Stimulated activated naive CD8-positive, alpha-beta T cell treated with anti-CD3 and anti-CD28 coated beads, Interleukin-15, Interleukin-2, amounts not matched to agents 100 ng/mL and 50 ng/mL, for 24 hours (primary cell): ENCODE measurements at regions not wholly inside any gene's neighbourhood (a gene's known extent, or its start where the extent isn't known, plus 50 kb on each side); places are given as distances from the start of the nearest gene placed in this dataset.
"Not testable (repeated sequence)": the region's sequence is repeated elsewhere in the genome, so short reads cannot be mapped to it uniquely, and the experiment has no call there.

Experiments
- H3K27ac Mint-ChIP-seq: one replicate; pipeline ENCODE4 v1.8.0; 2021; ENCODE audit warnings: mild to moderate bottlenecking, mixed read lengths
- H3K27me3 Mint-ChIP-seq: one replicate; pipeline ENCODE4 v1.8.0; 2021; ENCODE audit warnings: mixed read lengths
- H3K36me3 Mint-ChIP-seq: one replicate; pipeline ENCODE4 v1.8.0; 2021; ENCODE audit warnings: low read depth, mixed read lengths
- H3K4me1 Mint-ChIP-seq: one replicate; pipeline ENCODE4 v1.8.0; 2021; ENCODE audit warnings: low read depth, mixed read lengths
- H3K4me3 Mint-ChIP-seq: one replicate; pipeline ENCODE4 v1.8.0; 2021; ENCODE audit warnings: mild to moderate bottlenecking, mixed read lengths
- H3K9me3 Mint-ChIP-seq: one replicate; pipeline ENCODE4 v1.8.0; 2021; ENCODE audit warnings: mixed read lengths

DNA sequence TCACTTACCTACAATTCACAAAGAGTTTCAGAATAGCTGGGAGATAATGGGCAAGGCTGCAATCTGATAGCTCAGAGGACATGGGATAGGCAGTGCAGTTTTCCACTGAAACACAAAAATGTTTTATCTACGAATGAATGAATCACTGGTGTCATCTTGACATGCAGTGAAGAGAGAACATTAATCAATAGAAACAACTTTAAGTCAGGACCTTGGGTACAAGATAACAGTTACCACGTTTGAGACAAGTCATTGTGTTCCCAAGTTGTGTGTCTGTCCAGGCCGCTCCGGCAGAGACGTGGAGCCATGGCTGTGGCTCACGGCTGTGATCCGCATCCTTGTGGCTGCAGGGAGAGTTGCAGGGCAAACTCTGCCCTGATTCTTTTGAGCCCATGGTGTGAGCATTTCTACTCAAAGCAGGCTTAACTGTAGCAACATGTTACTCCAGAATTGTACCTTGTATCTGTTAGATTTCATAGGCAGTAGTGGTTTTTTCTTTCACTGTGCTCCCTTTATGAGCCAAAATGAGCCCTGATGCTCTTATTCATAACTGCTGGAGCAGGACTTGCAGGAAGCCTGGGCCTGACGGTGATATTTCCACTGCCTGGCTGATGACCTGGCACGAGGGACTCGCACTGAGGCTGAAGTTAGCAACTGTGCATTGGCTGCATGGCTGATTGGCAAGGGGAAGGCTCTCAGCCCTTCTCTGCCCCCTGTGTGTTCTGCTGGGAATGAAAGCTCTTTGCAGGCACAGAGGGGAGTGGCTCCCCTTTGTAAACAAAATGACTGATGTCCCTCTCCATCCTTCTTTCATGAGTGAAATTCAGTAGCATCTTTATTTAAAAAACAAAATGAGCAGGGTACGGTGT, 465.2 kb downstream of the AJAP1 start:
- Mint-ChIP-seq H3K9me3 (no peaks in the 10 kb centered on the region), H3K36me3 (no peaks in the 10 kb centered on the region), H3K27ac (no peak overlapping the region), H3K4me1 (no peaks in the 10 kb centered on the region), H3K4me3 (no peak overlapping the region), H3K27me3 (peaks cover 3% of the 10 kb centered on the region)

DNA sequence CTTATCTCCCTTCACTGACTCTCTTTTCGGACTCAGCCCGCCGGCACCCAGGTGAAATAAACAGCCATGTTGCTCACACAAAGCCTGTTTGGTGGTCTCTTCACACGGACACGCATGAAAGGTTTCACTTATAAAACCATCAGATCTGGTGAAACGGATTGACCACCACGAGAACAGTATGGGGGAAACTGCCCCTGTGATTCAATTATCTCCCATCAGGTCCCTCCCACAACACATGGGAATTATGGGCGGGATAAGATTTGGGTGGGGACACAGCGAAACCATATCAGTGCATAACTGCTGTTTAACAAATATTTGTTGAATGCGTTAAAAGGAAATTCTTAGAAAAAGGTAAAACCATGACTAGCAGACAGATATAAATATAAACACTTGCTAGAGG, 464.4 kb downstream of the AJAP1 start:
- H3K36me3 Mint-ChIP-seq, H3K27me3 Mint-ChIP-seq, H3K4me3 Mint-ChIP-seq, H3K9me3 Mint-ChIP-seq, H3K27ac Mint-ChIP-seq, H3K4me1 Mint-ChIP-seq: not testable (repeated sequence)

DNA sequence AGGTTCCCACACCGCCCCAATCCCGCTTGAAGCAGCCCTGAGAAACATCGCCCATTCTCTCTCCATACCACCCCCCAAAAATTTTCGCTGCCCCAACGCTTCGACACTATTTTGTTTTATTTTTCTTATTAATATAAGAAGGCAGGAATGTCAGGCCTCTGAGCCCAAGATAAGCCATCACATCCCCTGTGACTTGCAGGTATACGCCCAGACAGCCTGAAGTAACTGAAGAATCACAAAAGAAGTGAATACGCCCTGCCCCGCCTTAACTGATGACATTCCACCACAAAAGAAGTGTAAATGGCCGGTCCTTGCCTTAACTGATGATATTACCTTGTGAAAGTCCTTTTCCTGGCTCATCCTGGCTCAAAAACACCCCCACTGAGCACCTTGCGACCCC, 463.9 kb downstream of the AJAP1 start:
- H3K27me3 Mint-ChIP-seq, H3K4me1 Mint-ChIP-seq, H3K27ac Mint-ChIP-seq, H3K9me3 Mint-ChIP-seq, H3K4me3 Mint-ChIP-seq, H3K36me3 Mint-ChIP-seq: not testable (repeated sequence)

DNA sequence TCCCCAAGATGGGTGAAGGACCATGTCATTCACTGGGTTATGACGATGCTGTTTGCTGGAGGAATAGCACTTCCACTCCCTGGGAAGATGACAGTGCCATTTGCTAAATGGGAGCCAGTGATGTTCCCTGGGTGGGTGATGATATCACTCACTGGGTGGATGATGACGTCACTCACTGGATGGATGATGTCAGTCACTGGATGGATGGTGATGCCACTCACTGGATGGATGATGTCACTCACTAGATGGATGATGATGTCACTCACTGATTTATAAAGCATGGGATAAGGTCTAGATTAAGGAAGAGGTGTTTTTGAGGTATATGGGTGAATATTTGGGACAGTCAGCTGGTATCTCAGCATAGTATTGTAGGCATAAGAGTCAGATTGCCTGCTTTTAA, 457.2 kb downstream of the AJAP1 start:
- Mint-ChIP-seq H3K36me3 (no peaks in the 10 kb centered on the region), H3K27ac (no peak overlapping the region), H3K4me1 (peaks cover 21% of the 10 kb centered on the region), H3K4me3 (no peak overlapping the region), H3K27me3 (no peaks in the 10 kb centered on the region), H3K9me3 (peaks cover 4% of the 10 kb centered on the region)

DNA sequence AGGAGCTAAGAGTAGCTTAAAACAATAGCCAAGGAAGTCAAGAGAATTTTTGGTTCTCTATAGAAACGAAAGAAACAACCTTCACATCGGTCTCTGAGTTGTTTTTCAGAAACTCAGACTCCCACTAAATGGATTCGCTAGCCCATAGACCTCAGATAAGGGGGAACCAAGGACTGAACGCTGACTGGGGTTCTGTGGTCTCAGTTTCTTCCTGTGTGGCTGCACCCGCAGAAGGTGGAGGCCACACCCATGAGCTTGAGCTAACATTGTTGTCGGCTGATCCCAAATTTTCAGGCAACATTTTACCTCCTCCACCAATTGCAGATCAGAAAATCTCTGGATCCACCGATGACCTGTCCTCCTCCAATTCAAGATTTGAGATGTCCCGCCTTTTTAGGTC, 456.1 kb downstream of the AJAP1 start:
- H3K4me3 Mint-ChIP-seq: no peak overlapping the region
- H3K36me3 Mint-ChIP-seq: no peaks in the 10 kb centered on the region
- no peaks in the 10 kb centered on the region for H3K27me3 Mint-ChIP-seq
- H3K9me3 Mint-ChIP-seq: peaks cover 4% of the 10 kb centered on the region
- H3K4me1 Mint-ChIP-seq: peaks cover 21% of the 10 kb centered on the region
- H3K27ac Mint-ChIP-seq: no peak overlapping the region

DNA sequence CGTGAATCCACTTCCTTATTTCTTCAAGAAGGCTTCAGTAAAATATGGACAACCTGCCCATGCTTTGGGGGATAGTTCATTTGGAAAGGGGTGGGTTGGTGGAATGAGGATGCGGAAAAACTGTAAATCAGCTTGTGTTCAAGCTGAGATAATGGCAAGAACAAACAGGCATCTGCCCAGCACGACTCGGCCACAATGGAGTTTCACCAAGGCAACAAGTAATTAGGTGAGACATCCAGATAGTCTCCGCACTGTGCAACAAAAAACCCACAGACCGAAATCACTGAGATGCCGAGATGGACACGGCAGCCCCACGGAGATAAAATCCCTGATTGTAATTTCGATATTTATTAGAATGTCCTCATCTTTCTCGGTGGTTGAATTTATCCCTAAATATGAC, 455.2 kb downstream of the AJAP1 start:
- H3K4me1 Mint-ChIP-seq: peaks cover 21% of the 10 kb centered on the region
- no peak overlapping the region for H3K27ac Mint-ChIP-seq
- H3K4me3 Mint-ChIP-seq: no peak overlapping the region
- no peaks in the 10 kb centered on the region for H3K36me3 Mint-ChIP-seq
- peaks cover 4% of the 10 kb centered on the region for H3K9me3 Mint-ChIP-seq
- no peaks in the 10 kb centered on the region for H3K27me3 Mint-ChIP-seq

DNA sequence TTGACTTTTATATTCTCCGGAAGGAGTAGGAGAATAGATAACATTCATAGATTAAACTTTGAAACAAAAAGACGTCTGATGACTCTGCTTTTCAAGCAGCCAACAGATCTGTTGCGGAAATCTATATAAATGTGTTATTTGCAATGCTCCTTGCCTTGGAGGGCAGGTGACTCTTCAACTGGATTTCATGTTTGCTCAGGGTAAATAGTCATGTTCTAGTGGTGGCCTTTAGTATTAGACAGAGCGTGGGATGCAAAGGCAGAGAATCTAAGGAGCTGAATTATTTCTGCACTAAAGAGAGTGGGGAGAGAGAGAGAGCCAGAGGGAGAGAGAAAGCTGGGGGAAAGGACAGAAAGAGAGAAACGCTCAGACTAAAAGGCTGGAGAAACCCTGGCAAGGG, 454.3 kb downstream of the AJAP1 start:
- Mint-ChIP-seq H3K27me3 (no peaks in the 10 kb centered on the region), H3K36me3 (no peaks in the 10 kb centered on the region), H3K4me1 (peaks cover 21% of the 10 kb centered on the region), H3K4me3 (no peak overlapping the region), H3K27ac (no peak overlapping the region), H3K9me3 (peaks cover 4% of the 10 kb centered on the region)

DNA sequence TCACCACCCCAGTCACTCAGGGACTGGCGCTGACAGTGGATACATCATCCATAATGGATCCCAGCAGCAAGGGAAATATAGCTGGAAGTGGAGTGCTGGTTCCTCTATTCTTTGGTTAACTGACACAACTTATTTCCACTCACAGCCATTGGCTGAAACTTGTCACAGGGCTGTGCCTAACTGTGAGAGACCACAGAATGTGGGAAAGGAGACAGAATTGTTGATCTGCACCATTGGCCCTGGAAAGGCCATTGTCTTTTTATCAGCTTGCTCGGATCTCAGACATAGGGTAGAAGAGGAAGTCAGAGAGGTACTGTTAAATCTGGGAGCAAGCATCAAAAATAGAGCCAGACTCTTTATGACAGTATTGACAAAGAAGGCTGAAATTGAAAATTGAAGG, 451.3 kb downstream of the AJAP1 start:
- H3K27me3 Mint-ChIP-seq: no peaks in the 10 kb centered on the region
- H3K4me3 Mint-ChIP-seq: no peak overlapping the region
- peaks cover 4% of the 10 kb centered on the region for H3K9me3 Mint-ChIP-seq
- H3K27ac Mint-ChIP-seq: no peak overlapping the region
- no peaks in the 10 kb centered on the region for H3K36me3 Mint-ChIP-seq
- peaks cover 15% of the 10 kb centered on the region for H3K4me1 Mint-ChIP-seq

DNA sequence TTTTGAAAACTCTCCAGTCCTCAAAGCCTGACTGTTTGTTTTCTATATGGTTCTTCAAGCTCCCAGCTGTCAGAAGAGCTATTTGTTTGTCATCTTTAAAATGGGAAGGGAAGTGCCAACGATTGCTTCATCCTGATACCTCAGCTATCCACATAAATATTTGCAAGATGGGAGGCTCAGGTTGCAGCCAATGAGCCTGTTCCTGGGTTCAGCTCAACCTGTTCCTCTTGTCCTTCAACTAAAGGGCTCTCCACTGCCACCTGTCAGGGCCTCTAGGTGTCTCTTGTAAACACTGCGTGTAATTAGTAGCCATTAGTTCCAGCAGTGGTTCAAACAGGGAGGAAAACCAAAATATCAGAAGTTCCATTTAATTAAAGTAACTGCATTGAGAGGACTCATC, 445.1 kb downstream of the AJAP1 start:
- Mint-ChIP-seq H3K36me3 (no peaks in the 10 kb centered on the region), H3K4me1 (no peaks in the 10 kb centered on the region), H3K27ac (no peak overlapping the region), H3K4me3 (no peak overlapping the region), H3K9me3 (peaks cover 5% of the 10 kb centered on the region), H3K27me3 (peaks cover 1% of the 10 kb centered on the region)

DNA sequence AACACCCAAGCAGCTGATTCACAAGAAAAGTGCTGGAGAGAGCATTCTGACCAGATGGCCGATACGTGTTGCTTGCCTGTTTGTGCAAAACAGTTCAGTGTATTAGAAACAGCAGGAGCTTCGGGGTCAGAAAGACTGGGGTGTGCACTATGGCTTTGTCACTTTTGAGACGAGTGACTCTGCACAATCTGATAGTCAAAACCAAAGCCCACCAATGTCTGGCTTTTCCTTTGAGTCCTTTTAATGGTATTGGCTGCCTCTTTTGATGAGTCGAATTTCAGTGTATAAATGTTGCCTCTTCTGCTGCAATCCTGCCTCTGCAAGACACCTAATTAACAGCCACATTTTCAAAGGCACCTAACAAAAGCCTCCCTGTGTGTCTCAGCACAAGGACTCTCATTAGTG, 444.6 kb downstream of the AJAP1 start:
- H3K9me3 Mint-ChIP-seq: peaks cover 11% of the 10 kb centered on the region
- H3K4me3 Mint-ChIP-seq: no peak overlapping the region
- H3K27ac Mint-ChIP-seq: no peak overlapping the region
- H3K4me1 Mint-ChIP-seq: no peaks in the 10 kb centered on the region
- peaks cover 4% of the 10 kb centered on the region for H3K27me3 Mint-ChIP-seq
- no peaks in the 10 kb centered on the region for H3K36me3 Mint-ChIP-seq

DNA sequence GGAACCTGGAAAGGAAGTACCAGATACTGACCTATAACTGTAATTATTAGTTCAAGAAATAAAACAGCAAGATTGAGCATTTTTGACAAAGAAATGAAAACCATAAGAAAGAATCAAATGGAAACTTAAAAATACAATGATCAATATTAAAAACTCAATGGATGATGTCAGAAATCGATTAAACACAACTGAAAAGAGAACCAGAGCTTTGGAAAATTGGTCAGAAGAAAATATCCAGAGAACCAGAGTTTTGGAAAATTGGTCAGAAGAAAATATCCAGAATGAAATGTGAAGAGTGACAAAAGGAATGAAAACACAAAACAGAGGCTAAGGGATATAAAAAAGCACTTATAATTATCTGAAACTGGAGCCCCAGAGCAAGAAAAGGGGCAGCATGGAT, 438.6 kb downstream of the AJAP1 start:
- Mint-ChIP-seq H3K27ac (no peak overlapping the region), H3K9me3 (peaks cover 27% of the 10 kb centered on the region), H3K4me1 (no peaks in the 10 kb centered on the region), H3K4me3 (no peak overlapping the region), H3K27me3 (peaks cover 4% of the 10 kb centered on the region), H3K36me3 (peaks cover 7% of the 10 kb centered on the region)

DNA sequence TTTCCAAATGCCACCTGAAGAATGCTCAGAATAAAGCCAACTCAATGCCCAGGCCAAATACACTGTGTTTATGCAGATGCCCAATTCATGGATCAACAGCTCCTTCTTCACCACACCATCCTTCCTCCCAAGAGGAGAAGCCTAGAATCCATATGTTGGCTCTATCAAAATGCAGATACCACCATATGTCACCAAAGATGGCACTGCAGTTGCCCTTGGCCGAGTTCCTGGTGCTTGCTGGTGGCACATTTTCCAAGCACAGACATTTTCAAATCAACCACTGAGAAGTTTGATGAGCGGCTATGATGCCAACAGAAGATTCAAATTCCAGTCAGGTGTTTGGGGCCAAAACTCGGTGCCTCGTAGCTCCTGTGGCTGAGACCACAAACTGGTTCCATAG, 430.3 kb downstream of the AJAP1 start:
- no peaks in the 10 kb centered on the region for H3K4me1 Mint-ChIP-seq
- H3K27me3 Mint-ChIP-seq: peaks cover 14% of the 10 kb centered on the region

DNA sequence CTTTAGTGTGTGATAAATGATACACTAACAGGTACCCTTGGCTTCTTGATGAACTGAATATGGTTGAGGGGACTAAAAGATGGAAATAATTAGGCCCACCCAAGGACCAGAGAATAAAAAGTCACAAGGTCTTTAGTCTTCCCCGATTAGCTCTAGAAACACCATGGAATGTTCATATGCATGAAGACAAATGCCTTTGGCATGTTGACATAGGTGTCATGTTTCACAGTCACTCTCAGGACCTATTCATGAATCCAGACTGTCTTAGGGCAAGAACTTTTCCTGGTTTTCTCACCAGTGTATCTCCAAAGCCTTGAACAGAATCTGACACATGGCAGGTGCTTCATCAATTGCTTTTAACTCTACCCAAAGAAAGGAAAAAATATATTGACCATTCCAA, 412.8 kb downstream of the AJAP1 start:
- Mint-ChIP-seq H3K4me1 (no peaks in the 10 kb centered on the region), H3K9me3 (no peaks in the 10 kb centered on the region), H3K36me3 (no peaks in the 10 kb centered on the region), H3K4me3 (no peak overlapping the region), H3K27me3 (peaks cover 15% of the 10 kb centered on the region), H3K27ac (no peak overlapping the region)

More for the DNA sequence above, 430.3 kb downstream of the AJAP1 start:
- Mint-ChIP-seq H3K9me3 (no peaks in the 10 kb centered on the region), H3K36me3 (no peaks in the 10 kb centered on the region), H3K4me3 (no peak overlapping the region), H3K27ac (no peak overlapping the region)

DNA sequence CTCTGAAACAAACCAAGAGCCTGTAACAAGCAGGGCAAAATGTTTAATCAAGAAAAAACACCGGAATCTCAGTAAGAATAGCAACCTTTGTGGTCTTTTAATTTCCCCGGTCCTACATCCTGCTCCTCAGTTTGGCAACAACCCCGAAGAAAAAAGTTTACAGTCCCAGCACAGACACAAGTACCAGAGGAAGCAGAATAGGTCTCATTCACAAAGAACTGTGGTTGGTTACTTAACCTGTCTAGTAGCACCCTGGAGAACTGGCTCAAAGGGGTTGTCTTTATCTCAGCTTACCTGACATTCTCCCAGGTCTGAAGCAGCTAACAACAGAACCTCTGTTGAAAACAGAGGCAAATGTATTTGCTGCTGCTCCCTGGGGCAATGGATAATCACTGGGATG, 399.3 kb downstream of the AJAP1 start:
- no peak overlapping the region for H3K27ac Mint-ChIP-seq
- peaks cover 19% of the 10 kb centered on the region for H3K27me3 Mint-ChIP-seq
- H3K4me1 Mint-ChIP-seq: no peaks in the 10 kb centered on the region
- peaks cover 11% of the 10 kb centered on the region for H3K9me3 Mint-ChIP-seq
- no peak overlapping the region for H3K4me3 Mint-ChIP-seq
- no peaks in the 10 kb centered on the region for H3K36me3 Mint-ChIP-seq

DNA sequence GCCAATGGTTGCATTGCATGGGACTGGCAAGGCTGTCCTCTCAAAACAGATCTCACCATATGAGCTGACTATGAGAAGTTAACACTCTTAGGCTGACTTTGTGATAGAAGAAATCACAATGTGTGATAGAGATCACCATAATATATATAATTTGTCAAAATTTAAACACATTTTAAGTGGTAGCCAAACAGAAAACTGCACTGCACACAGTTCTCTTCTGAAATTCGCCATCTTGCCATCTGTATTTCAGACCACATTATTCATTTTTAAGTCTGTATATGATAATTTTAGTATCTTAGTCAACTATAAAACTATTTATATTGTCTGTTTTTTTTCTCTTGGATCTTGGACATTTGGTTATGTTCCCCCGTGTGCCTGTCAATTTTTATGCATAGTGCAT, 374.7 kb downstream of the AJAP1 start:
- no peaks in the 10 kb centered on the region for H3K27me3 Mint-ChIP-seq
- no peak overlapping the region for H3K27ac Mint-ChIP-seq
- H3K4me1 Mint-ChIP-seq: no peaks in the 10 kb centered on the region
- no peaks in the 10 kb centered on the region for H3K9me3 Mint-ChIP-seq
- no peaks in the 10 kb centered on the region for H3K36me3 Mint-ChIP-seq
- H3K4me3 Mint-ChIP-seq: no peak overlapping the region

DNA sequence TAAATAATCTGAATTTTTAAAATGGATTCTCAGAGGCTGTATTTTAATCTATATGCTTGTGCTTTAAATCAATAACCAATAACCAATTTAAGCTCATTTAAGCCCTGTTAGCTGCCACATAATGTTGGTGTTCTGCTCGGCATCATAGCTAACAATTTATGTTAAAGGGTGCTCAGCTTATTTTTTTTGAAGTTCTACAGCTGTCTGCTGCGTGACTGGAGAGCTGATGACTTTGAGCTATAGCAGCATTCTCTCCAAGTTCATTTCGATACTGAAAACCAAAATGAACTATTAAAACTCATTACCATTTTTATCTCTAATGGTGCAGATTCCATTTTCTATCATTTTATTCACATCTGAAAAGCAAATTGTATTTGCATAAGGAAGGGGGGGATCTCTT, 357.8 kb downstream of the AJAP1 start:
- Mint-ChIP-seq H3K4me1 (no peaks in the 10 kb centered on the region), H3K27me3 (peaks cover 7% of the 10 kb centered on the region), H3K9me3 (no peaks in the 10 kb centered on the region), H3K36me3 (no peaks in the 10 kb centered on the region), H3K27ac (no peak overlapping the region), H3K4me3 (no peak overlapping the region)
